Neural progenitor cell (in vitro differentiated cells): ENCODE measurements at regions not wholly inside any gene's neighbourhood (a gene's known extent, or its start where the extent isn't known, plus 50 kb on each side); places are given as distances from the start of the nearest gene placed in this dataset.

Experiments
- DNase-seq: peaks from one replicate; pipeline ENCODE4 v3.0.0-alpha.2; 2016; ENCODE audit warnings: low spot score
- H2AFZ ChIP-seq: fragments of 200-600 bp; sonication (generic); replicated peaks from 2 replicates; pipeline ENCODE4 v1.6.1; 2016; ENCODE audit warnings: antibody characterized with exemption
- H3F3A ChIP-seq: fragments of 200-600 bp; sonication (generic); 2 replicates; pipeline ENCODE4 v1.6.1; 2016; ENCODE audit warnings: antibody characterized with exemption, low read depth
- H3K27ac ChIP-seq: fragments of 200-600 bp; sonication (generic); 2 replicates; pipeline ENCODE4 v1.5.1; 2016; ENCODE audit warnings: mild to moderate bottlenecking
- H3K27me3 ChIP-seq: fragments of 200-600 bp; sonication (generic); 2 replicates; pipeline ENCODE4 v1.6.1; 2016; ENCODE audit warnings: mild to moderate bottlenecking, moderate library complexity
- H3K36me3 ChIP-seq: fragments of 200-600 bp; sonication (generic); 2 replicates; pipeline ENCODE4 v1.5.1; 2016
- H3K4me1 ChIP-seq: fragments of 200-600 bp; sonication (generic); 2 replicates; pipeline ENCODE4 v1.6.1; 2016; ENCODE audit warnings: mixed run types
- H3K4me2 ChIP-seq: fragments of 200-600 bp; sonication (generic); 2 replicates; pipeline ENCODE4 v1.6.1; 2016
- H3K4me3 ChIP-seq: fragments of 200-600 bp; sonication (generic); 2 replicates; pipeline ENCODE4 v1.5.1; 2016
- H3K79me2 ChIP-seq: fragments of 200-600 bp; sonication (generic); 2 replicates; pipeline ENCODE4 v1.6.1; 2016; ENCODE audit warnings: low read depth
- H3K9ac ChIP-seq: fragments of 200-600 bp; sonication (generic); 2 replicates; pipeline ENCODE4 v1.6.1; 2016
- H3K9me3 ChIP-seq: fragments of 200-600 bp; sonication (generic); 2 replicates; pipeline ENCODE4 v1.5.1; 2016; ENCODE audit warnings: low read depth
- H4K20me1 ChIP-seq: fragments of 200-600 bp; sonication (generic); 2 replicates; pipeline ENCODE4 v1.6.1; 2016; ENCODE audit warnings: low read depth
- H3K27ac Mint-ChIP-seq: 3 replicates; pipeline ENCODE4 v1.8.0; 2021; ENCODE audit warnings: mixed read lengths
- H3K27me3 Mint-ChIP-seq: 2 replicates; pipeline ENCODE4 v1.8.0; 2022; ENCODE audit warnings: low read depth, mild to moderate bottlenecking, inconsistent platforms, moderate library complexity, mixed read lengths; ENCODE audit not compliant: insufficient read depth
- H3K36me3 Mint-ChIP-seq: 3 replicates; pipeline ENCODE4 v1.8.0; 2021; ENCODE audit warnings: mixed read lengths
- H3K4me1 Mint-ChIP-seq: 3 replicates; pipeline ENCODE4 v1.8.0; 2021; ENCODE audit warnings: mixed read lengths
- H3K4me3 Mint-ChIP-seq: 3 replicates; pipeline ENCODE4 v1.8.0; 2021; ENCODE audit warnings: mild to moderate bottlenecking, moderate library complexity, mixed read lengths
- H3K9me3 Mint-ChIP-seq: 3 replicates; pipeline ENCODE4 v1.8.0; 2020; ENCODE audit warnings: mixed read lengths
- EZH2 ChIP-seq: fragments of 200-600 bp; sonication (generic); IDR thresholded peaks from 2 replicates; pipeline ENCODE4 v1.6.1; 2017; ENCODE audit warnings: antibody characterized with exemption, mild to moderate bottlenecking, moderate library complexity
- EZH2phosphoT487 ChIP-seq: fragments of 200-600 bp; sonication (generic); IDR thresholded peaks from 2 replicates; pipeline ENCODE4 v1.6.1; 2017; ENCODE audit warnings: antibody characterized with exemption
- TF ChIP-seq, protein P1 (sequence below): fragments of 200-600 bp; sonication (generic); IDR thresholded peaks from 2 replicates; pipeline ENCODE4 v1.5.1; 2017; ENCODE audit warnings: antibody characterized with exemption, mild to moderate bottlenecking

DNA sequence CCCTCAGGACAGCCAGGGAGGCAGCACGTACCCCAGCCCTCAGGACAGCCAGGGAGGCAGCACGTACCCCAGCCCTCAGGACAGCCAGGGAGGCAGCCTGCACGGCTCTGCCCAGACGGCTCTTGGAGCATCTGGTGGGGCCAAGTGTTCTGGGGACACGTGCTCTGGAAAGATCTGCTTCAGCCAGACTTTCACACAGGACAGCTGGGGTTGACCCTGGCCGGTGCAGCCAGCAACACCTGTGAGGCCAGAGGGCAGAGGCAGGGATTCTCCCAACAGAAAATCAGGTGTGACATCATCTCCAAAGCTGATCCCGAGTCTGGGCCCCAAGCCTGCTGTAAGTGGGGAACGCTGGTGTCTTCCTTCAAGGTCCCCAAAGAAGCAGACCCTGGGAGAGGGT is 55.5 kb upstream of the SLCO4A1 start:
- Histone ChIP-seq H3K27me3 (peaks cover 1% of the 10 kb centered on the region), H3K36me3 (no peaks in the 10 kb centered on the region), H3F3A (no peaks in the 10 kb centered on the region), H3K4me1 (no peaks in the 10 kb centered on the region), H3K79me2 (no peaks in the 10 kb centered on the region), H3K4me2 (no peak overlapping the region), H3K9ac (no peak overlapping the region), H2AFZ (no peak overlapping the region), H3K9me3 (no peaks in the 10 kb centered on the region), H3K27ac (no peak overlapping the region), H3K4me3 (no peak overlapping the region), H4K20me1 (peaks cover 14% of the 10 kb centered on the region)
- H3K27ac Mint-ChIP-seq = no peak overlapping the region
- no peaks in the 10 kb centered on the region for H3K36me3 Mint-ChIP-seq
- TF ChIP-seq EZH2phosphoT487 (no peak), EZH2 (no peak)
- TF ChIP-seq, protein P1, sequence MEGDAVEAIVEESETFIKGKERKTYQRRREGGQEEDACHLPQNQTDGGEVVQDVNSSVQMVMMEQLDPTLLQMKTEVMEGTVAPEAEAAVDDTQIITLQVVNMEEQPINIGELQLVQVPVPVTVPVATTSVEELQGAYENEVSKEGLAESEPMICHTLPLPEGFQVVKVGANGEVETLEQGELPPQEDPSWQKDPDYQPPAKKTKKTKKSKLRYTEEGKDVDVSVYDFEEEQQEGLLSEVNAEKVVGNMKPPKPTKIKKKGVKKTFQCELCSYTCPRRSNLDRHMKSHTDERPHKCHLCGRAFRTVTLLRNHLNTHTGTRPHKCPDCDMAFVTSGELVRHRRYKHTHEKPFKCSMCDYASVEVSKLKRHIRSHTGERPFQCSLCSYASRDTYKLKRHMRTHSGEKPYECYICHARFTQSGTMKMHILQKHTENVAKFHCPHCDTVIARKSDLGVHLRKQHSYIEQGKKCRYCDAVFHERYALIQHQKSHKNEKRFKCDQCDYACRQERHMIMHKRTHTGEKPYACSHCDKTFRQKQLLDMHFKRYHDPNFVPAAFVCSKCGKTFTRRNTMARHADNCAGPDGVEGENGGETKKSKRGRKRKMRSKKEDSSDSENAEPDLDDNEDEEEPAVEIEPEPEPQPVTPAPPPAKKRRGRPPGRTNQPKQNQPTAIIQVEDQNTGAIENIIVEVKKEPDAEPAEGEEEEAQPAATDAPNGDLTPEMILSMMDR = no peak
- no peaks in the 10 kb centered on the region for H3K9me3 Mint-ChIP-seq
- DNase-seq = no peak
- H3K4me3 Mint-ChIP-seq = no peak overlapping the region
- H3K4me1 Mint-ChIP-seq = peaks cover 5% of the 10 kb centered on the region
- H3K27me3 Mint-ChIP-seq = peaks cover 14% of the 10 kb centered on the region

DNA sequence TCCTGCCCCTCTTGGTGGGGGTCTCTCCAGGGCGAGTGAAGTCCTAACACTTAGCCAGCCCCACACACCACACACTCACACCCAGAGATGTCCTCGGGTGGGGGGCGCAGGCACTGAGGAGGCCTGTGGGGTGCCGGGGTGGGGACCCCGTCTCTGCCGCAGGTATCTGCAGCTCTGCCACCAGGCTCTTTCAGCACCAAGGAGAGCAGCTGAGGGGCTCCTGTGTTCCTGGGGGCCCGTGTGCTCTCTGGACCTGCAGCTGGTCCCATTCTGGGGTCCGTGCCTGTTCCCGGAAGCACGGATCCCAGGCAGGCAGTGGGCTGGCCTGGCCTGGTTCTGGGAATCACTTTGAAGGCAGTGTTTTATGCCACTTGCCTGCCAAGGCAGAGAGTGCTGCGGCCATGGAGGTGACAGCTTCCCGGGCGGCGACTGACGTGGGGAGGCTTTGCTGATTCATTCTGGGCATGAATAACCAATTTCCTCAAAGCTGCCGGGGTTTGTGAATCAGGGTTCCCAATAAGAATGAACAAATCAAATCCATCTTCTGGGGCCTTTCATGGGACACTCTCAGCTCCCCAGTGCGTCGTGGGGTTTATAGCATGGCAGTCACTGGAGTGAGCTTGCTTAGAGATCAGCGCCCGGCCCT is 54.4 kb upstream of the SLCO4A1 start:
- peak; percentile 82 for DNase-seq
- peaks cover 5% of the 10 kb centered on the region for H3K4me1 Mint-ChIP-seq
- H3K27me3 ChIP-seq = no peaks in the 10 kb centered on the region
- TF ChIP-seq, protein P1 = no peak
- TF ChIP-seq EZH2phosphoT487 (no peak), EZH2 (no peak)
- H3K79me2 ChIP-seq = no peaks in the 10 kb centered on the region
- no peak overlapping the region for H3K4me3 ChIP-seq
- peaks cover 18% of the 10 kb centered on the region for H3K27me3 Mint-ChIP-seq
- no peak overlapping the region for H3K4me3 Mint-ChIP-seq
- no peaks in the 10 kb centered on the region for H3K9me3 ChIP-seq
- no peak overlapping the region for H3K9ac ChIP-seq
- H3K27ac Mint-ChIP-seq = no peak overlapping the region
- no peaks in the 10 kb centered on the region for H3K36me3 Mint-ChIP-seq
- no peaks in the 10 kb centered on the region for H3K9me3 Mint-ChIP-seq
- H3K4me2 ChIP-seq = no peak overlapping the region
- H3K4me1 ChIP-seq = no peaks in the 10 kb centered on the region
- no peak overlapping the region for H2AFZ ChIP-seq
- H3F3A ChIP-seq = no peaks in the 10 kb centered on the region
- no peaks in the 10 kb centered on the region for H3K36me3 ChIP-seq
- peaks cover 9% of the 10 kb centered on the region for H4K20me1 ChIP-seq
- no peak overlapping the region for H3K27ac ChIP-seq

DNA sequence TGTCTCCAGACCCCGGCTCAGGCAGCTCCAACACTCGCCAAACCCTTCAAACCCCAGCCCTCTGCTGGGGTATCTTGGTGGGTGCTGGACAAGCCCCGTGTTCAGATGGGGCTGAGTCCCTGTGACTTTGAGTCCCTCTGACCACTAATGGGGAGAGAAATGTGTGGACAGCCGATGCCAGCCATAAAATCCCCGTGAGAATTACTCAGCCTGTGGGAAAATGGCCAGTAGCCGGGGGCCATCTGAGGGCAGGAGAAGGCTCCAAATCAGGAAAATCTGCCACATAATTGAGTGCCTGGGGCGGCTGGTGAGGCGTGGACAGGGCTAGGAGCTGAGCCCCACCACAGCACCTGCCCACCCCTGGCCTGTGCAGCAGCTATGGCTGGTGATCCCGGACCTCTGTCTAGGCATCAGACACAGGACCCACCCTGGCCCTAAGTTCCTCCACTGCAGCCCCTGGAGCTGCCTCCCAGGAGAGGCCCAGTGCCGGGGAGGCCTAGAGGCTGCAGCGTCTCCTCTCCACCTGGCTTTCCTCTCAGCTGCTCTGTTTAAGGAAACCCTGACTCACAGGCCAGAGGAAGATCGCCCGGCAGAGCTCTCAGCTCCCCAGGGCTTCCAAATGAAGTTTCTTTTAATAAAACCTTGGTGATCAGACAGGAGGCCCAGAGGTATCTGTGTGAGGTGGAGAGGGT is 53.7 kb upstream of the SLCO4A1 start:
- Mint-ChIP-seq H3K36me3 (no peaks in the 10 kb centered on the region), H3K4me1 (peaks cover 3% of the 10 kb centered on the region), H3K4me3 (no peak overlapping the region), H3K9me3 (no peaks in the 10 kb centered on the region), H3K27ac (no peak overlapping the region), H3K27me3 (peaks cover 17% of the 10 kb centered on the region)
- H3K4me2 ChIP-seq = no peak overlapping the region
- H3K4me1 ChIP-seq = no peaks in the 10 kb centered on the region
- no peak overlapping the region for H3K9ac ChIP-seq
- H3K79me2 ChIP-seq = no peaks in the 10 kb centered on the region
- no peaks in the 10 kb centered on the region for H3K36me3 ChIP-seq
- H3F3A ChIP-seq = no peaks in the 10 kb centered on the region
- no peaks in the 10 kb centered on the region for H3K27me3 ChIP-seq
- H2AFZ ChIP-seq = no peak overlapping the region
- H3K4me3 ChIP-seq = no peak overlapping the region
- DNase-seq = no peak
- no peak overlapping the region for H3K27ac ChIP-seq
- peaks cover 9% of the 10 kb centered on the region for H4K20me1 ChIP-seq
- TF ChIP-seq, protein P1 = no peak
- TF ChIP-seq EZH2phosphoT487 = no peak
- no peak for TF ChIP-seq EZH2
- H3K9me3 ChIP-seq = no peaks in the 10 kb centered on the region
